GM23248 (cell line): ENCODE measurements at regions not wholly inside any gene's neighbourhood (a gene's known extent, or its start where the extent isn't known, plus 50 kb on each side); places are given as distances from the start of the nearest gene placed in this dataset.

Source experiments
- DNase-seq: peaks from one replicate; pipeline ENCODE4 v3.0.0-alpha.2; 2015
- H2AFZ ChIP-seq: fragments of 200-600 bp; sonication (generic); 2 replicates; pipeline ENCODE4 v1.6.1; 2016; ENCODE audit warnings: antibody characterized with exemption
- H3F3A ChIP-seq: fragments of 200-600 bp; sonication (generic); 2 replicates; pipeline ENCODE4 v1.6.1; 2016; ENCODE audit warnings: mild to moderate bottlenecking, antibody characterized with exemption, mixed run types; ENCODE audit not compliant: insufficient read depth
- H3K27ac ChIP-seq: fragments of 200-600 bp; sonication (generic); 2 replicates; pipeline ENCODE4 v1.5.1; 2016; ENCODE audit warnings: mild to moderate bottlenecking
- H3K27me3 ChIP-seq: fragments of 200-600 bp; sonication (generic); replicated peaks from 2 replicates; pipeline ENCODE4 v1.6.1; 2016; ENCODE audit warnings: mild to moderate bottlenecking; ENCODE audit not compliant: insufficient read depth
- H3K36me3 ChIP-seq: fragments of 200-600 bp; sonication (generic); 2 replicates; pipeline ENCODE4 v1.6.1; 2016; ENCODE audit warnings: low read depth, mild to moderate bottlenecking
- H3K4me1 ChIP-seq: fragments of 200-600 bp; sonication (generic); 2 replicates; pipeline ENCODE4 v1.6.1; 2016; ENCODE audit warnings: mild to moderate bottlenecking; ENCODE audit not compliant: insufficient read depth
- H3K4me2 ChIP-seq: fragments of 200-600 bp; sonication (generic); one replicate; pipeline ENCODE4 v1.6.1; 2016; ENCODE audit warnings: mild to moderate bottlenecking; ENCODE audit not compliant: unreplicated experiment
- H3K4me3 ChIP-seq: fragments of 200-600 bp; sonication (generic); 2 replicates; pipeline ENCODE4 v1.5.1; 2016; ENCODE audit warnings: mild to moderate bottlenecking
- H3K79me2 ChIP-seq: fragments of 200-600 bp; sonication (generic); 2 replicates; pipeline ENCODE4 v1.6.1; 2016; ENCODE audit warnings: mild to moderate bottlenecking; ENCODE audit not compliant: insufficient read depth
- H3K9ac ChIP-seq: fragments of 200-600 bp; sonication (generic); 2 replicates; pipeline ENCODE4 v1.6.1; 2016; ENCODE audit warnings: mild to moderate bottlenecking
- H3K9me2 ChIP-seq: fragments of 200-600 bp; sonication (generic); 2 replicates; pipeline ENCODE4 v1.6.1; 2016; ENCODE audit warnings: mixed run types, mild to moderate bottlenecking, moderate library complexity; ENCODE audit not compliant: insufficient read depth
- H3K9me3 ChIP-seq: fragments of 200-600 bp; sonication (generic); one replicate; pipeline ENCODE4 v1.6.1; 2017; ENCODE audit warnings: low read depth
- H4K20me1 ChIP-seq: fragments of 200-600 bp; sonication (generic); 2 replicates; pipeline ENCODE4 v1.6.0; 2016; ENCODE audit not compliant: insufficient read depth
- EZH2 ChIP-seq: fragments of 200-600 bp; sonication (generic); IDR thresholded peaks from 2 replicates; pipeline ENCODE4 v1.6.1; 2018; ENCODE audit warnings: antibody characterized with exemption, mild to moderate bottlenecking; ENCODE audit not compliant: insufficient read depth, poor library complexity, severe bottlenecking
- EZH2phosphoT487 ChIP-seq: fragments of 200-600 bp; sonication (generic); IDR thresholded peaks from 2 replicates; pipeline ENCODE4 v1.6.1; 2018; ENCODE audit warnings: antibody characterized with exemption, moderate library complexity, mild to moderate bottlenecking, low read depth; ENCODE audit not compliant: insufficient read depth
- WGBS, 2 experiments: methylation state at CpG; one replicate each; pipeline ENCODE4 v1.1.6; 2015 to 2017; ENCODE audit warnings: low lambda C conversion rate in 2 of 2, low coverage in 1 of 2; ENCODE audit errors: missing lambda C conversion rate in 2 of 2; 5-methylcytosine and 5-hydroxymethylcytosine counted together
- in situ Hi-C: fragments of 300-500 bp; cut with MboI; formaldehyde crosslinking; loops from 2 replicates; pipeline ENCODE4 v1.15.0; 2020

DNA sequence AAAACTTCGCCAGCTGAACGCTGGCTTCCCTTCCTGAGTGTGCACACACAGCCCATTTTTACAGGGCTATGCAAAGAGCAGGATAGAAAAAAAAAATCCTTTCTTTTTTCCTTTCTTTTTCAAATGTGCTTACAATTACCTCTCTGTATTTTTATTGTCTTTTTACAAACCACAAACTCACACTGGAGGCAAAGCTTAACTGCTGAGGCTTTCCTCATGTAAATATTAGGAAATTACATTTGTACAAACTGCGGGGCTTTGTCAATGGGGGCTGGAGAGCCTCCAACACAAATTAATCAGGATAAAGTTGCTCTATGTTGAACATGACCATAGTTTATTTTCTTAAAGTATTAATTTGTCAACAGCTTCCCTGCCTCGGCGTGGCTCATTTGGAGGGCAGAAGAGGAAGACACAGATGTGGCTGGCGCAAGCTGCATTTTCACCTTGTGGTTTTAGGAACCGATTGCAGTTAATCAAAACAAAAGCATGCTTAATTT, 411.7 kb upstream of the MKI67 start:
- Histone ChIP-seq H3K4me2 (no peak overlapping the region), H3K79me2 (no peaks in the 10 kb centered on the region), H3K9me2 (no peaks in the 10 kb centered on the region), H3F3A (no peaks in the 10 kb centered on the region), H3K27me3 (no peaks in the 10 kb centered on the region), H3K27ac (no peak overlapping the region), H3K9me3 (no peaks in the 10 kb centered on the region), H3K9ac (no peak overlapping the region), H3K4me1 (no peaks in the 10 kb centered on the region), H3K4me3 (no peak overlapping the region), H2AFZ (no peak overlapping the region), H3K36me3 (no peaks in the 10 kb centered on the region), H4K20me1 (no peaks in the 10 kb centered on the region)
- TF ChIP-seq EZH2 (no peak), EZH2phosphoT487 (no peak)
- WGBS, 2 experiments, result 33 to 34% methylated on average over 7 of the region's 7 CpGs
- DNase-seq, result no peak
- in situ Hi-C loops, result no loop called here

DNA sequence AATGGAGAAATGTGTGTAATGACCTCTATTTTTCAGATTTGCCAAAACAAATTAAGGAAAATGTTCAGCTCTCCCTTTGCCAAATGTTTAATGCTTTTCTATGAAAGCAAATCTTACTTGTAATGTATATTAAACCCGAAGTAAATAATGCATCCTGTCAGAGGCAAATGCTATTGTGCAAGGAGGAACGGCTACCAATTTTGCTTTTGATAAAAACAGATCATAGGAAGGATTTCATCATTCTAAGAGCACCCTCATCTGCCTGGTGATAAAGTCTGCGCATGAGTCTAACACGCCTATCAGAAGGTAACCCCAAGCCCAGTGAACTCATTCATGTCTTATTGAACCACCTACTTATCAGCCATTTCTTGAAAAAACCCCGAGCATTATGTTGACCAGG, 412.4 kb upstream of the MKI67 start:
- H4K20me1 ChIP-seq, result no peaks in the 10 kb centered on the region
- in situ Hi-C loops, result no loop called here
- no peak overlapping the region for H3K4me3 ChIP-seq
- H2AFZ ChIP-seq, result no peak overlapping the region
- no peak overlapping the region for H3K27ac ChIP-seq
- no peaks in the 10 kb centered on the region for H3K27me3 ChIP-seq
- no peak overlapping the region for H3K9ac ChIP-seq
- DNase-seq, result no peak
- no peaks in the 10 kb centered on the region for H3F3A ChIP-seq
- H3K79me2 ChIP-seq, result no peaks in the 10 kb centered on the region
- H3K4me2 ChIP-seq, result no peak overlapping the region
- H3K9me3 ChIP-seq, result no peaks in the 10 kb centered on the region
- 45 to 47% methylated on average over 5 of the region's 5 CpGs for WGBS, 2 experiments
- no peaks in the 10 kb centered on the region for H3K4me1 ChIP-seq
- TF ChIP-seq EZH2, result no peak
- TF ChIP-seq EZH2phosphoT487, result no peak
- H3K36me3 ChIP-seq, result no peaks in the 10 kb centered on the region
- no peaks in the 10 kb centered on the region for H3K9me2 ChIP-seq

DNA sequence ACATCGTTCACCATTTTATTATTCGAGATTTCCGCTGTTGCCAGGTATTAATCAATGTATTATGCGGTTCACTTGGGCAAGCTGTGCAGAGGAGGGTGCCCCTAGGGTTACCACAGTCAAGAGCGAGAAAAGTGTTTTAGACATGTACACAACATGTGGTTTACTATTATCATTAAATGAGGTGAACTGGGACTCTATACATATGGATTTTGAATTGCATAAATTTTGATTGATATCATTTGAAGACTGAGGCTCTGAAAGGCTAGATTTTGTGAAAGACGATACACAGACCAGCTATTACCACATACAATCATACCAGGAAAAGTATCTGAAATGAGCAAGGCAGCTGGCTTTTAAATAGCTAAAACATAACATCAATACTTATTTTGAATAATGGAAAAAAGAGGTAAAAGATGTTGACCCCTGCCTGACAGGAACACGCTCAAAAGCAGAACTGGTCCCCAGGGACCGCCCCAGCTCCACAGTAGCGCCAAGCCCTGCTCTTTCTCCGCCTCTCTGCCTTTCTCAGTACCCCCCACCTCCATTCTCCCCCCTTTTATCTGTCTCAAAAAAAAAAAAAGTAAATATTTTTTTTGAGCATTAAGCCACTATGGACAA, 413.4 kb upstream of the MKI67 start:
- WGBS, 2 experiments, result 41 to 47% methylated on average over 10 of the region's 10 CpGs

DNA sequence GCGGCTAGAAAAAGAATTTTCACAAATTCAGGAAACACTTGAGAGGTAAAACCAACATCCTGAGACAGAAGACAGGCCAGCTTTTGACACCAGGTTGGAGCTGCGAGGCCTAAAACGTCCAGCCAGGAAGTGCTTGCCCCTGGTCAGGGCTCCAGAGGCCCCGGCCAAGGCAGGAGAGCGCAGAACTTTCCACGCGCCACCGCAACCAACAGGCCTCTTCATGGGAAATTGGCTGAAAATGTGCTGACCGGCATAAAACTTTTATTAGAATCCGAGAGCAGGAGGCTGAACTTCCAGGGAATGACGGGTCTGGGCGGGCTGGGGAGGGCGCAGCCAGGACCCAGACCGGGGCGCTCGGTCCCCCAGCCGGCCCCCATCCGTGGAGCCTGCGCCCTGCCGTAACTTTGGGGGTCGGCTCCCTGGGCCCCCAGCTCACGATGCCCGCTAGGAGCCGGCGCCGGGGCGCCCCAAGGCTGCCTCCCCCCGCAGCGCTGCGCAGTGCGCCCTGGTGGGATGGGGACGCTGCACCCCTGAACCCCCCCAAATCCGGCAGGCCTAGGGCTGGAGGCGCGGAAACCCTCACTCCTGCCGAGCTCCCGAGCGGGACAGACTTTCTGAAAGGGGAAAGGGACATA, 414.0 kb upstream of the MKI67 start:
- TF ChIP-seq EZH2 (no peak), EZH2phosphoT487 (no peak)
- Histone ChIP-seq H3K4me3 (no peak overlapping the region), H3K4me1 (no peaks in the 10 kb centered on the region), H3K9ac (no peak overlapping the region), H4K20me1 (no peaks in the 10 kb centered on the region), H3K79me2 (no peaks in the 10 kb centered on the region), H2AFZ (no peak overlapping the region), H3K4me2 (no peak overlapping the region), H3K27me3 (no peaks in the 10 kb centered on the region), H3K9me3 (no peaks in the 10 kb centered on the region), H3K27ac (no peak overlapping the region), H3F3A (no peaks in the 10 kb centered on the region), H3K36me3 (no peaks in the 10 kb centered on the region), H3K9me2 (no peaks in the 10 kb centered on the region)
- DNase-seq, result no peak
- 29% methylated on average over 32 to 33 of the region's 38 CpGs for WGBS, 2 experiments
- in situ Hi-C loops, result no loop called here

More for the DNA sequence above, 413.4 kb upstream of the MKI67 start:
- TF ChIP-seq EZH2phosphoT487 (no peak), EZH2 (no peak)
- Histone ChIP-seq H3K79me2 (no peaks in the 10 kb centered on the region), H3K4me2 (no peak overlapping the region), H3F3A (no peaks in the 10 kb centered on the region), H2AFZ (no peak overlapping the region), H3K27ac (no peak overlapping the region), H3K27me3 (no peaks in the 10 kb centered on the region), H3K9me2 (no peaks in the 10 kb centered on the region), H4K20me1 (no peaks in the 10 kb centered on the region), H3K9ac (no peak overlapping the region), H3K9me3 (no peaks in the 10 kb centered on the region), H3K4me1 (no peaks in the 10 kb centered on the region), H3K36me3 (no peaks in the 10 kb centered on the region), H3K4me3 (no peak overlapping the region)
- DNase-seq, result no peak
- in situ Hi-C loops, result no loop called here
